Gastrocnemius medialis (tissue), 4 donors: ENCODE measurements at regions not wholly inside any gene's neighbourhood (a gene's known extent, or its start where the extent isn't known, plus 50 kb on each side); places are given as distances from the start of the nearest gene placed in this dataset.

Source experiments
- POLR2A ChIP-seq, 2 donors: fragments of 450-650 bp; IDR thresholded peaks; one replicate each; pipeline ENCODE4 v1.6.1; 2017; ENCODE audit warnings: antibody characterized with exemption in 2 of 2, mild to moderate bottlenecking in 2 of 2, moderate library complexity in 2 of 2
- TF ChIP-seq, protein P1 (sequence below), 5 experiments: fragments of 450-650 bp in 3 of 5; fragments of 200-600 bp in 2 of 5; sonication (generic) in 2 of 5; IDR thresholded peaks in 4 of 5; conservative IDR thresholded peaks in 1 of 5; 1 replicate in 4 of 5; 2 replicates in 1 of 5; pipeline ENCODE4 v1.5.1; 2016 to 2019; ENCODE audit warnings: antibody characterized with exemption in 5 of 5, mild to moderate bottlenecking in 3 of 5, moderate library complexity in 3 of 5

DNA sequence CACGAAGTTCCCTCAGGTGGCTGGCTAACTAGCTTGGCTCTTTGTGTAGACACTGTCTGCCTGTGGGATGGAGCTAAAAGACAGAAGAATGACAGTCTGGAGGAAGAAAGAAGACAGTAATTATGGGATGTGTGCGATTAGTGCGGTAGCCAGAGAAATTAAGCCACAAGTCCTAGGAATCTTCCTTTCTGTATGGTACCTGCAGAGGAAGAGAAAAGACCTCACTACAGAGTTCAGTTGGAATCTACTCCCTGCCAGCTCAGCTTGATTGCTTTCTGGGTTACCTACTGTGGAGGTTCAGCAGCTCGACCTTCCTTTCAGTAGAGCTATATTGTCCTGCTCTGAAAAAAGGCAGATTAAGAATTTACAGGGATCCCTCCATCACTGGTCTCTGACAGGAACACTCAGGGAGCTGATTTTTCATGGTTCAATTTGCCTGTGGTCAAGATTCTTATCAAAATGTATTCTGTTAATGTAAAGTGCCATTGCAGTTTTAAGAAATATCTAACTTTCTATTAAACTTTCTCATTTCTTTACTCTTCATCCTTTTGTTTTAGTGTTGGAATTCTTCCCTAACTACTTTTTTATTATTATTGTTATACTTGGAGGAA, 187.2 kb downstream of the CENPW start:
- TF ChIP-seq, protein P1, sequence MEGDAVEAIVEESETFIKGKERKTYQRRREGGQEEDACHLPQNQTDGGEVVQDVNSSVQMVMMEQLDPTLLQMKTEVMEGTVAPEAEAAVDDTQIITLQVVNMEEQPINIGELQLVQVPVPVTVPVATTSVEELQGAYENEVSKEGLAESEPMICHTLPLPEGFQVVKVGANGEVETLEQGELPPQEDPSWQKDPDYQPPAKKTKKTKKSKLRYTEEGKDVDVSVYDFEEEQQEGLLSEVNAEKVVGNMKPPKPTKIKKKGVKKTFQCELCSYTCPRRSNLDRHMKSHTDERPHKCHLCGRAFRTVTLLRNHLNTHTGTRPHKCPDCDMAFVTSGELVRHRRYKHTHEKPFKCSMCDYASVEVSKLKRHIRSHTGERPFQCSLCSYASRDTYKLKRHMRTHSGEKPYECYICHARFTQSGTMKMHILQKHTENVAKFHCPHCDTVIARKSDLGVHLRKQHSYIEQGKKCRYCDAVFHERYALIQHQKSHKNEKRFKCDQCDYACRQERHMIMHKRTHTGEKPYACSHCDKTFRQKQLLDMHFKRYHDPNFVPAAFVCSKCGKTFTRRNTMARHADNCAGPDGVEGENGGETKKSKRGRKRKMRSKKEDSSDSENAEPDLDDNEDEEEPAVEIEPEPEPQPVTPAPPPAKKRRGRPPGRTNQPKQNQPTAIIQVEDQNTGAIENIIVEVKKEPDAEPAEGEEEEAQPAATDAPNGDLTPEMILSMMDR (IDR thresholded peaks at IDR 0.05 in 4 of 5, conservative IDR thresholded peaks at IDR 0.05 in 1 of 5) = no peak
- no peak for TF ChIP-seq POLR2A (IDR thresholded peaks at IDR 0.05)
